Ishikawa (cell line): ENCODE measurements at regions not wholly inside any gene's neighbourhood (a gene's known extent, or its start where the extent isn't known, plus 50 kb on each side); places are given as distances from the start of the nearest gene placed in this dataset.

Experiments
- RAD21 ChIP-seq: IDR thresholded peaks from 2 replicates; pipeline ENCODE4 v1.6.1; 2012; ENCODE audit warnings: low read depth
- TCF12 ChIP-seq: IDR thresholded peaks from 2 replicates; pipeline ENCODE4 v1.6.1; 2012; ENCODE audit warnings: low read depth

GRCh38 chr6:97842521-97842920 lies 559.5 kb upstream of the MMS22L start:
- TF ChIP-seq RAD21 (no peak), TCF12 (no peak)
